Suprapubic skin (tissue), 4 donors: ENCODE measurements at regions not wholly inside any gene's neighbourhood (a gene's known extent, or its start where the extent isn't known, plus 50 kb on each side); places are given as distances from the start of the nearest gene placed in this dataset.

Source experiments
- CTCF ChIP-seq, 2 donors: fragments of 200-600 bp in 1 of 2; fragments of 450-650 bp in 1 of 2; sonication (generic) in 1 of 2; IDR thresholded peaks; one replicate each; pipeline ENCODE4 v1.5.1; 2016 to 2019; ENCODE audit warnings: antibody characterized with exemption in 2 of 2, mild to moderate bottlenecking in 1 of 2, moderate library complexity in 1 of 2
- POLR2A ChIP-seq, 2 donors: fragments of 450-650 bp; IDR thresholded peaks; one replicate each; pipeline ENCODE4 v1.6.1; 2017; ENCODE audit warnings: antibody characterized with exemption in 2 of 2, mild to moderate bottlenecking in 2 of 2, moderate library complexity in 2 of 2
- POLR2AphosphoS5 ChIP-seq, 3 donors: sonication (generic); formaldehyde crosslinking; IDR thresholded peaks; one replicate each; pipeline ENCODE4 v1.6.1; 2017; ENCODE audit warnings: antibody characterized with exemption in 3 of 3

- TF ChIP-seq POLR2A (IDR thresholded peaks at IDR 0.05), result no peak
- TF ChIP-seq CTCF (IDR thresholded peaks at IDR 0.05), result no peak
- no peak for TF ChIP-seq POLR2AphosphoS5 (IDR thresholded peaks at IDR 0.05)
These were observed 99.7 kb upstream of the EGLN3 start for GRCh38 chr14:34050606-34051005.
